MCF 10A (cell line): ENCODE measurements at regions not wholly inside any gene's neighbourhood (a gene's known extent, or its start where the extent isn't known, plus 50 kb on each side); places are given as distances from the start of the nearest gene placed in this dataset.

Experiments
- BruUV-seq: library from RNA; stranded (reverse); fragments of 400-500 nt; replicated peaks from 2 replicates; lab custom pipeline; 2021; lab: Mats Ljungman, UMichigan
- CTCF ChIA-PET: fragments of 300-600 bp; sonication (Branson Sonifier 250); formaldehyde crosslinking; extraction: SDS; loops from one replicate; lab custom pipeline; 2021; ENCODE audit warnings: antibody characterized with exemption, inconsistent platforms; lab: Yijun Ruan, JAX
- POLR2A ChIA-PET: fragments of 300-600, 350-650 bp; sonication (Branson Sonifier 250); formaldehyde crosslinking; extraction: SDS; loops from one replicate; lab custom pipeline; 2020; ENCODE audit warnings: antibody characterized with exemption, inconsistent platforms; lab: Yijun Ruan, JAX
- DNase-seq: peaks from one replicate; pipeline ENCODE4 v3.0.0-alpha.2; 2018; ENCODE audit not compliant: unreplicated experiment
- H3K27ac Mint-ChIP-seq: one replicate; pipeline ENCODE4 v1.8.0; 2022; ENCODE audit warnings: mild to moderate bottlenecking, low read depth, mixed read lengths; ENCODE audit not compliant: unreplicated experiment
- H3K27me3 Mint-ChIP-seq: one replicate; pipeline ENCODE4 v1.8.0; 2022; ENCODE audit warnings: mixed read lengths; ENCODE audit not compliant: insufficient read depth, unreplicated experiment
- H3K36me3 Mint-ChIP-seq: one replicate; pipeline ENCODE4 v1.8.0; 2022; ENCODE audit warnings: mild to moderate bottlenecking, moderate library complexity, mixed read lengths; ENCODE audit not compliant: insufficient read depth, unreplicated experiment
- H3K4me1 Mint-ChIP-seq: one replicate; pipeline ENCODE4 v1.8.0; 2022; ENCODE audit warnings: mixed read lengths; ENCODE audit not compliant: insufficient read depth, unreplicated experiment
- H3K4me3 Mint-ChIP-seq: one replicate; pipeline ENCODE4 v1.8.0; 2022; ENCODE audit warnings: mild to moderate bottlenecking, moderate library complexity, mixed read lengths; ENCODE audit not compliant: unreplicated experiment
- H3K9me3 Mint-ChIP-seq: one replicate; pipeline ENCODE4 v1.8.0; 2022; ENCODE audit warnings: mixed read lengths; ENCODE audit not compliant: unreplicated experiment
- CTCF ChIP-seq: fragments of 200-600 bp; IDR thresholded peaks from one replicate; pipeline ENCODE4 v1.8.0; 2022; ENCODE audit warnings: antibody characterized with exemption, mild to moderate bottlenecking; ENCODE audit not compliant: unreplicated experiment
- intact Hi-C: fragments of 100-400 bp; cut with micrococcal nuclease; formaldehyde crosslinking; loops from 2 replicates; pipeline ENCODE4 v1.14.1; 2022

- no peak for DNase-seq
- POLR2A ChIA-PET = no interaction called here
- Mint-ChIP-seq H3K27ac (no peak overlapping the region), H3K4me1 (no peaks in the 10 kb centered on the region), H3K36me3 (peaks cover 5% of the 10 kb centered on the region), H3K27me3 (peaks cover 20% of the 10 kb centered on the region), H3K4me3 (no peak overlapping the region), H3K9me3 (no peaks in the 10 kb centered on the region)
- CTCF ChIA-PET = no interaction called here
- TF ChIP-seq CTCF = no peak
- intact Hi-C loops = no loop called here
- BruUV-seq = no TSS peak
These were observed 70.7 kb upstream of the LARS2 start for GRCh38 chr3:45317710-45318109.

GRCh38 chr3:45318689-45319088 lies 69.7 kb upstream of the LARS2 start:
- Mint-ChIP-seq H3K27ac (no peak overlapping the region), H3K4me1 (no peaks in the 10 kb centered on the region), H3K9me3 (no peaks in the 10 kb centered on the region), H3K27me3 (peaks cover 20% of the 10 kb centered on the region), H3K36me3 (peaks cover 2% of the 10 kb centered on the region), H3K4me3 (no peak overlapping the region)
- intact Hi-C loops = no loop called here
- ChIA-PET CTCF (interaction anchor here (1.0 kb wide), 1 partner anchor 33 kb away, joined by 3 read pairs; no protein-coding TSS in a partner anchor), POLR2A (interaction anchor here (0.5 kb wide), 1 partner anchor 44 kb away, joined by 3 read pairs; no protein-coding TSS in a partner anchor)
- DNase-seq = no peak
- no TSS peak for BruUV-seq
- no peak for TF ChIP-seq CTCF

GRCh38 chr3:45319231-45319995 lies 69.0 kb upstream of the LARS2 start:
- no peak for DNase-seq
- Mint-ChIP-seq H3K4me1 (no peaks in the 10 kb centered on the region), H3K27ac (no peak overlapping the region), H3K27me3 (peaks cover 20% of the 10 kb centered on the region), H3K9me3 (no peaks in the 10 kb centered on the region), H3K4me3 (no peak overlapping the region), H3K36me3 (no peaks in the 10 kb centered on the region)
- TF ChIP-seq CTCF = no peak
- CTCF ChIA-PET = interaction anchor here (1.0 kb wide), 1 partner anchor 34 kb away, joined by 3 read pairs; no protein-coding TSS in a partner anchor
- BruUV-seq = no TSS peak
- intact Hi-C loops = no loop called here
- POLR2A ChIA-PET = no interaction called here

- H3K9me3 Mint-ChIP-seq = no peaks in the 10 kb centered on the region
- no peak for TF ChIP-seq CTCF
- ChIA-PET CTCF (no interaction called here), POLR2A (no interaction called here)
- H3K27me3 Mint-ChIP-seq = peaks cover 26% of the 10 kb centered on the region
- no peaks in the 10 kb centered on the region for H3K4me1 Mint-ChIP-seq
- H3K36me3 Mint-ChIP-seq = no peaks in the 10 kb centered on the region
- no peak overlapping the region for H3K4me3 Mint-ChIP-seq
- no peak overlapping the region for H3K27ac Mint-ChIP-seq
- no TSS peak for BruUV-seq
- intact Hi-C loops = no loop called here
- no peak for DNase-seq
These were observed 68.4 kb upstream of the LARS2 start for GRCh38 chr3:45319996-45320305.
